ENCODE measurements at regions not wholly inside any gene's neighbourhood (a gene's known extent, or its start where the extent isn't known, plus 50 kb on each side); places are given as distances from the start of the nearest gene placed in this dataset.

- DNase-seq (ENCODE audit: low spot score): peak; percentile 58
These were observed 108.7 kb downstream of the EN1 start for GRCh38 chr2:118738524-118739308.

GRCh38 chr2:118738106-118738505, 109.3 kb downstream of the EN1 start:
- DNase-seq (ENCODE audit: low spot score): no peak

- no peak for DNase-seq (ENCODE audit: low spot score)
These were observed 109.8 kb downstream of the EN1 start for GRCh38 chr2:118737684-118738083.

GRCh38 chr2:118732432-118732831, 115.0 kb downstream of the EN1 start:
- DNase-seq (ENCODE audit: low spot score): no peak

- no peak for DNase-seq (ENCODE audit: low spot score)
These were observed 116.0 kb downstream of the EN1 start for GRCh38 chr2:118731413-118731812.

GRCh38 chr2:118730405-118730804, 117.0 kb downstream of the EN1 start:
- no peak for DNase-seq (ENCODE audit: low spot score)

- no peak for DNase-seq (ENCODE audit: low spot score)
These were observed 117.7 kb downstream of the EN1 start for GRCh38 chr2:118729760-118730159.

- no peak for DNase-seq (ENCODE audit: low spot score)
These were observed 118.5 kb downstream of the EN1 start for GRCh38 chr2:118728984-118729383.

GRCh38 chr2:118726821-118727220, 120.6 kb downstream of the EN1 start:
- DNase-seq (ENCODE audit: low spot score): no peak

- no peak for DNase-seq (ENCODE audit: low spot score)
These were observed 124.1 kb downstream of the EN1 start for GRCh38 chr2:118723394-118723793.

GRCh38 chr2:118722976-118723375, 124.5 kb downstream of the EN1 start:
- no peak for DNase-seq (ENCODE audit: low spot score)

- no peak for DNase-seq (ENCODE audit: low spot score)
These were observed 125.5 kb downstream of the EN1 start for GRCh38 chr2:118721817-118722551.

- DNase-seq (ENCODE audit: low spot score): no peak
These were observed 126.6 kb downstream of the EN1 start for GRCh38 chr2:118720866-118721265.

- DNase-seq (ENCODE audit: low spot score): no peak
These were observed 128.5 kb downstream of the EN1 start for GRCh38 chr2:118718921-118719320.

GRCh38 chr2:118716102-118716501, 131.3 kb downstream of the EN1 start:
- no peak for DNase-seq (ENCODE audit: low spot score)

- DNase-seq (ENCODE audit: low spot score): no peak
These were observed 133.3 kb downstream of the EN1 start for GRCh38 chr2:118714118-118714517.

- DNase-seq (ENCODE audit: low spot score): no peak
These were observed 135.8 kb downstream of the EN1 start for GRCh38 chr2:118711603-118712002.

- no peak for DNase-seq (ENCODE audit: low spot score)
These were observed 137.0 kb downstream of the EN1 start for GRCh38 chr2:118710481-118710880.

GRCh38 chr2:118709786-118710185, 137.7 kb downstream of the EN1 start:
- DNase-seq (ENCODE audit: low spot score): no peak

- DNase-seq (ENCODE audit: low spot score): no peak
These were observed 140.6 kb downstream of the EN1 start for GRCh38 chr2:118706844-118707243.

GRCh38 chr2:118706371-118706770, 141.1 kb downstream of the EN1 start:
- no peak for DNase-seq (ENCODE audit: low spot score)

- no peak for DNase-seq (ENCODE audit: low spot score)
These were observed 142.4 kb downstream of the EN1 start for GRCh38 chr2:118705032-118705431.

GRCh38 chr2:118699447-118700175, 147.8 kb downstream of the EN1 start:
- DNase-seq (ENCODE audit: low spot score): no peak

Measured in COLO829 (cell line).